ENCODE measurements at regions not wholly inside any gene's neighbourhood (a gene's known extent, or its start where the extent isn't known, plus 50 kb on each side); places are given as distances from the start of the nearest gene placed in this dataset.

- ATAC-seq = no peak
Observed at GRCh38 chr20:21832442-21833385, 127.2 kb downstream of the PAX1 start.

GRCh38 chr20:21826976-21827375 is 121.5 kb downstream of the PAX1 start:
- no peak for ATAC-seq

GRCh38 chr20:21821358-21821757 is 115.9 kb downstream of the PAX1 start:
- no peak for ATAC-seq

- no peak for ATAC-seq
Observed at GRCh38 chr20:21820688-21821087, 115.2 kb downstream of the PAX1 start.

GRCh38 chr20:21820045-21820444 is 114.6 kb downstream of the PAX1 start:
- ATAC-seq = no peak

- no peak for ATAC-seq
Observed at GRCh38 chr20:21812379-21812778, 106.9 kb downstream of the PAX1 start.

- no peak for ATAC-seq
Observed at GRCh38 chr20:21809961-21810523, 104.6 kb downstream of the PAX1 start.

- ATAC-seq = no peak
Observed at GRCh38 chr20:21808863-21809664, 103.6 kb downstream of the PAX1 start.

- no peak for ATAC-seq
Observed at GRCh38 chr20:21808139-21808538, 102.7 kb downstream of the PAX1 start.

GRCh38 chr20:21804802-21805201 is 99.3 kb downstream of the PAX1 start:
- ATAC-seq = no peak

- no peak for ATAC-seq
Observed at GRCh38 chr20:21801193-21801592, 95.7 kb downstream of the PAX1 start.

GRCh38 chr20:21798384-21798783 is 92.9 kb downstream of the PAX1 start:
- ATAC-seq = no peak

- ATAC-seq = no peak
Observed at GRCh38 chr20:21796059-21796458, 90.6 kb downstream of the PAX1 start.

- no peak for ATAC-seq
Observed at GRCh38 chr20:21788082-21788481, 82.6 kb downstream of the PAX1 start.

GRCh38 chr20:21781446-21782075 is 76.1 kb downstream of the PAX1 start:
- ATAC-seq = no peak

GRCh38 chr20:21780528-21780927 is 75.1 kb downstream of the PAX1 start:
- ATAC-seq = no peak

Data from esophagus mucosa (tissue), 1 donor.